ENCODE measurements at regions not wholly inside any gene's neighbourhood (a gene's known extent, or its start where the extent isn't known, plus 50 kb on each side); places are given as distances from the start of the nearest gene placed in this dataset.

DNA sequence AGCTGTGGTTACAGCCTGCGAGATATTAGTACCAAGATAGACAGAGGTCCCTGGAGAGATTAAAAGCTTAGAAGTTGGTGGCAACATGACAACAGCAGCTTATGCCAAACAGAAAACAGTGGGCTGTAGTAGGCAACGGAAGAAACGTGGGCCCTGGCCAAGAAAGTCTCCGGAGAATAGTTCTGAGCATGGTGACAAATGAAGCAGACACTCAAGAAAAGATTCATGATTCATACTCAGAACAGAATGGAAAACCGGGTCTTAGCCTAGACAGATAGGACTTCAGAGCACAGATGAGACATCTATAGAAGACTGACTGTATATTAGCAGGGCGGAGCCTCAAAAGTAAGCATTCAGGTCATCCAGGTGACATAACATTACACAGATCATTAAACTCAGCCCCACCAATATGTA lies 727.4 kb downstream of the ETS1 start:
- Histone ChIP-seq H3K27ac (no peak overlapping the region), H3K36me3 (no peaks in the 10 kb centered on the region), H3K9me3 (no peaks in the 10 kb centered on the region), H3K27me3 (no peaks in the 10 kb centered on the region), H3K4me3 (no peak overlapping the region), H3K4me1 (no peaks in the 10 kb centered on the region)
- TF ChIP-seq, protein P1, sequence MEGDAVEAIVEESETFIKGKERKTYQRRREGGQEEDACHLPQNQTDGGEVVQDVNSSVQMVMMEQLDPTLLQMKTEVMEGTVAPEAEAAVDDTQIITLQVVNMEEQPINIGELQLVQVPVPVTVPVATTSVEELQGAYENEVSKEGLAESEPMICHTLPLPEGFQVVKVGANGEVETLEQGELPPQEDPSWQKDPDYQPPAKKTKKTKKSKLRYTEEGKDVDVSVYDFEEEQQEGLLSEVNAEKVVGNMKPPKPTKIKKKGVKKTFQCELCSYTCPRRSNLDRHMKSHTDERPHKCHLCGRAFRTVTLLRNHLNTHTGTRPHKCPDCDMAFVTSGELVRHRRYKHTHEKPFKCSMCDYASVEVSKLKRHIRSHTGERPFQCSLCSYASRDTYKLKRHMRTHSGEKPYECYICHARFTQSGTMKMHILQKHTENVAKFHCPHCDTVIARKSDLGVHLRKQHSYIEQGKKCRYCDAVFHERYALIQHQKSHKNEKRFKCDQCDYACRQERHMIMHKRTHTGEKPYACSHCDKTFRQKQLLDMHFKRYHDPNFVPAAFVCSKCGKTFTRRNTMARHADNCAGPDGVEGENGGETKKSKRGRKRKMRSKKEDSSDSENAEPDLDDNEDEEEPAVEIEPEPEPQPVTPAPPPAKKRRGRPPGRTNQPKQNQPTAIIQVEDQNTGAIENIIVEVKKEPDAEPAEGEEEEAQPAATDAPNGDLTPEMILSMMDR (IDR thresholded peaks at IDR 0.05), result no peak
- DNase-seq (ENCODE audit: low spot score), result no peak

DNA sequence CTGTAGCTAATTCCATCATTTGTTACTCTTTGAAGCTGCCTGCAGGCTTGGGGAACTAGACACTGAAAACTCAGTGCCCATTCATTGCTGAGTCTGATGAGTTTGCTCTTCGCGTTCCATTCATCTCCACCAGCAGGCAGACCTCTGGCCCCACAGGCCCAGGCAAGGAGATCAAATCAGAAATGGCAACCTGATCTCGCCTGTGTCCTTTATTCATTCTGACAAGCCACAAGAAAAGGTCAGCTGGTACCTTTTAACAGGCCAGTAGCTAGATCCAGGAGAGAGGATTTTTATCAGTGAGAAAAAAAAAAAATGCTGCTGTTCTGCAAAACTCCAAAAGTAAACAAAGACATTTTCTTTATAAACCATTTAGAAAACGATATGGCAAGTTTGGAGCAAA lies 742.5 kb downstream of the ETS1 start:
- TF ChIP-seq, protein P1 (IDR thresholded peaks at IDR 0.05), result no peak

DNA sequence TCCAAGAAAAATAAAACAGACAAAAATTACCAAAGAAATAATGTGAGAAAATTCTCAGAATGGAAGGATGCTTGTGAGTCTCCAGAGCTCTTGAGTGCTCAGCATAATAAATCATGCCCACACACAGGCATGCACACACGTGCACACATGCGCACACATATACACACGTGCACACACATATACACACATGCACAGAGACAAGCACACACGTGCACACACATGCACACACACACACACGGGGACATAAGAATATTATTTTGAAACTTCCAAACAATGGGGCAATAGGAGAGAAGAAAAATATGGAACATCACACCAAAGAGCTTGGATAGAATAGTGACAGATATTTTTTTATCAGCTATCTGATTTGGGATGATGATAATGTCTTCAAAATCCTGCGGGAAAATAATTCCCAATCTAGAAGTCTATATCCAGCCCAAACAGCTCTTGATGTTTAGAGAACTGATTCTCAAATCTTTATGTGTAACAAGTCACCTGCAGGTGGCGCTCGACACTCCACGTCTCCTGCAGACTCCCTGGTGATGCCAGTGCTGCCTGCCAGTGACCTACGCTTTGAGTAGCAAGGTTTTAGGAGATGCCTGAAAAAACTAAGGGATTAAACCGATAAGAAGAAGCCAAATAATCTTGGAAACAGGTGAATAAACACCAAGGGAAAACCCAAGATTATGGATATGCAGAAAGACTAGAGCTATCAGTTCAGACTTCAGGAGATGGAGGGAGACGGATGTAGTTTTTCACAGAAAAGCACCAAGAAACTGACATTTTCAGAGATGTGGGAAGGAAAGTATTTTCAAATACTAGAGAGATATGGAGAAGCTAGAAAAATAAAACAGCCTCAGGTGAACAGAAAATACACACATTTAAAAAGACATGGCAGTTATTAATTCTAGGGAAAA lies 743.6 kb downstream of the ETS1 start:
- Histone ChIP-seq H3K36me3 (no peaks in the 10 kb centered on the region), H3K27me3 (no peaks in the 10 kb centered on the region), H3K9me3 (no peaks in the 10 kb centered on the region), H3K27ac (no peak overlapping the region), H3K4me3 (no peak overlapping the region), H3K4me1 (no peaks in the 10 kb centered on the region)
- peak; percentile 64 for DNase-seq (ENCODE audit: low spot score)
- TF ChIP-seq, protein P1 (IDR thresholded peaks at IDR 0.05), result peak; percentile 39 to 70

More for the DNA sequence above, 742.5 kb downstream of the ETS1 start:
- DNase-seq (ENCODE audit: low spot score), result no peak
- no peaks in the 10 kb centered on the region for H3K27me3 ChIP-seq
- no peak overlapping the region for H3K4me3 ChIP-seq
- H3K27ac ChIP-seq, result no peak overlapping the region
- H3K36me3 ChIP-seq, result no peaks in the 10 kb centered on the region
- no peaks in the 10 kb centered on the region for H3K4me1 ChIP-seq
- no peaks in the 10 kb centered on the region for H3K9me3 ChIP-seq

DNA sequence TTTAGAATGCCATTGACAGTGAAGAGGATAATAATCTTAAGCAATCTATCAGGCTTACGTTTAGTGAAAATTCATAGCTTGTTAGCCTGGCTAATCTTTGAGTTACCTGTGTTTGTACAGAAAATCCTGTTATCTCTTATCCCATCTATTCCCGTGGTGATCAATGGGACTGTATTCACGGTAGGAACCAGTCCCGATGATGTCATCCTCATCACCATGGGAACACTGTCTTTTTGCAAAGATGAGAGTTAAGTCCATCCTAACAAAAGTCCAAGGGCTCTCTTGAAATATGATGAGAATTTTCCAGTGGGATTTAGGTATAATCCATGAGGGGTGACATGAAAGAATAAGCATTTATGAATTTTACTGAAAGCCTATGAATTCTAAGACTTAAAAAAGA lies 762.2 kb downstream of the ETS1 start:
- H3K36me3 ChIP-seq, result no peaks in the 10 kb centered on the region
- TF ChIP-seq, protein P1 (IDR thresholded peaks at IDR 0.05), result no peak
- H3K4me3 ChIP-seq, result no peak overlapping the region
- H3K4me1 ChIP-seq, result no peaks in the 10 kb centered on the region
- H3K27me3 ChIP-seq, result no peaks in the 10 kb centered on the region
- H3K9me3 ChIP-seq, result no peaks in the 10 kb centered on the region
- no peak overlapping the region for H3K27ac ChIP-seq
- DNase-seq (ENCODE audit: low spot score), result no peak

DNA sequence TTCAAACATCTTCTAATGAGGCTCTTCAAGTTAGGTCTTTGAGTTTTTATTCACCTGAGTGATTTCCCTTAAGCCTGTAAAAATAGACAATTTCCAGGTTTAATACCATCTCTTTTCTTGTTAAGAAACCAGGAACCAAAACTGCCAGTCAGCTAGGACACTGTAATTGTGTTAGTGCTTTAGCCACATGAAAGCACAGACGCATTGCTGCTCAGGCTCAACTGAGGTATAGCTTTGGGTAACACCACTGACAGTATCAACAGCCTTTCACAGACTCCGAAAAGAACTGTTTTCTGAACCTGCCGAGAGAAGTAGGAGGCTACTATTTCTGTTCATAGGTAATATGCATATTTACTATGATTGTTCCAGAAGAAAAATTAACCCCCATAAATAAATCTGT lies 768.7 kb downstream of the ETS1 start:
- H3K4me3 ChIP-seq, result no peak overlapping the region
- H3K27me3 ChIP-seq, result no peaks in the 10 kb centered on the region
- TF ChIP-seq, protein P1 (IDR thresholded peaks at IDR 0.05), result no peak
- H3K9me3 ChIP-seq, result no peaks in the 10 kb centered on the region
- no peak overlapping the region for H3K27ac ChIP-seq
- no peaks in the 10 kb centered on the region for H3K36me3 ChIP-seq
- H3K4me1 ChIP-seq, result no peaks in the 10 kb centered on the region
- DNase-seq (ENCODE audit: low spot score), result no peak

Data from right atrium auricular region (tissue), 2 donors.